ENCODE measurements at regions not wholly inside any gene's neighbourhood (a gene's known extent, or its start where the extent isn't known, plus 50 kb on each side); places are given as distances from the start of the nearest gene placed in this dataset.

- Histone ChIP-seq H3K9me3 (peaks cover 3% of the 10 kb centered on the region; the same call in 1 of the 2 replicates), H3K4me3 (no peak overlapping the region), H3K36me3 (no peaks in the 10 kb centered on the region), H3K27me3 (no peaks in the 10 kb centered on the region; the same call in 1 of the 2 replicates)
- DNase-seq, result peak; percentile 77
Measured at GRCh38 chr7:26449175-26450165, 157.8 kb downstream of the SNX10 start.

GRCh38 chr7:26451997-26452396 lies 160.3 kb downstream of the SNX10 start:
- no peak overlapping the region for H3K4me3 ChIP-seq
- H3K27me3 ChIP-seq, result no peaks in the 10 kb centered on the region
- H3K36me3 ChIP-seq, result no peaks in the 10 kb centered on the region
- DNase-seq, result no peak
- no peaks in the 10 kb centered on the region for H3K9me3 ChIP-seq

GRCh38 chr7:26454180-26454579 lies 162.5 kb downstream of the SNX10 start:
- DNase-seq, result no peak
- no peaks in the 10 kb centered on the region for H3K27me3 ChIP-seq
- H3K36me3 ChIP-seq, result no peaks in the 10 kb centered on the region
- H3K4me3 ChIP-seq, result no peak overlapping the region
- H3K9me3 ChIP-seq, result no peaks in the 10 kb centered on the region

- Histone ChIP-seq H3K4me3 (no peak overlapping the region), H3K36me3 (no peaks in the 10 kb centered on the region), H3K9me3 (no peaks in the 10 kb centered on the region), H3K27me3 (no peaks in the 10 kb centered on the region)
- DNase-seq, result no peak
Measured at GRCh38 chr7:26457696-26458327, 166.2 kb downstream of the SNX10 start.

- Histone ChIP-seq H3K4me3 (no peak overlapping the region), H3K9me3 (no peaks in the 10 kb centered on the region), H3K27me3 (no peaks in the 10 kb centered on the region), H3K36me3 (no peaks in the 10 kb centered on the region)
- DNase-seq, result no peak
Measured at GRCh38 chr7:26458466-26459145, 166.9 kb downstream of the SNX10 start.

- Histone ChIP-seq H3K9me3 (no peaks in the 10 kb centered on the region), H3K27me3 (no peaks in the 10 kb centered on the region), H3K36me3 (no peaks in the 10 kb centered on the region), H3K4me3 (no peak overlapping the region)
- DNase-seq, result no peak
Measured at GRCh38 chr7:26459540-26460193, 168.0 kb downstream of the SNX10 start.

GRCh38 chr7:26460351-26461085 lies 168.9 kb downstream of the SNX10 start:
- Histone ChIP-seq H3K27me3 (no peaks in the 10 kb centered on the region), H3K36me3 (no peaks in the 10 kb centered on the region), H3K9me3 (no peaks in the 10 kb centered on the region), H3K4me3 (no peak overlapping the region)
- no peak for DNase-seq

GRCh38 chr7:26461518-26461917 lies 169.9 kb downstream of the SNX10 start:
- no peaks in the 10 kb centered on the region for H3K36me3 ChIP-seq
- no peak overlapping the region for H3K4me3 ChIP-seq
- H3K9me3 ChIP-seq, result no peaks in the 10 kb centered on the region
- DNase-seq, result no peak
- H3K27me3 ChIP-seq, result no peaks in the 10 kb centered on the region

- Histone ChIP-seq H3K36me3 (no peaks in the 10 kb centered on the region), H3K4me3 (no peak overlapping the region), H3K27me3 (no peaks in the 10 kb centered on the region), H3K9me3 (no peaks in the 10 kb centered on the region)
- DNase-seq, result no peak
Measured at GRCh38 chr7:26466007-26466406, 174.3 kb downstream of the SNX10 start.

GRCh38 chr7:26467104-26467503 lies 175.4 kb downstream of the SNX10 start:
- Histone ChIP-seq H3K9me3 (no peaks in the 10 kb centered on the region), H3K27me3 (no peaks in the 10 kb centered on the region), H3K4me3 (no peak overlapping the region), H3K36me3 (no peaks in the 10 kb centered on the region)
- DNase-seq, result no peak

GRCh38 chr7:26467541-26467940 lies 175.9 kb downstream of the SNX10 start:
- Histone ChIP-seq H3K36me3 (no peaks in the 10 kb centered on the region), H3K4me3 (no peak overlapping the region), H3K27me3 (no peaks in the 10 kb centered on the region), H3K9me3 (no peaks in the 10 kb centered on the region)
- no peak for DNase-seq

- no peak for DNase-seq
- no peaks in the 10 kb centered on the region for H3K9me3 ChIP-seq
- no peaks in the 10 kb centered on the region for H3K36me3 ChIP-seq
- no peaks in the 10 kb centered on the region for H3K27me3 ChIP-seq
- H3K4me3 ChIP-seq, result no peak overlapping the region
Measured at GRCh38 chr7:26468625-26469024, 177.0 kb downstream of the SNX10 start.

- no peaks in the 10 kb centered on the region for H3K36me3 ChIP-seq
- H3K9me3 ChIP-seq, result no peaks in the 10 kb centered on the region
- no peak overlapping the region for H3K4me3 ChIP-seq
- DNase-seq, result no peak
- H3K27me3 ChIP-seq, result no peaks in the 10 kb centered on the region
Measured at GRCh38 chr7:26469188-26469587, 177.5 kb downstream of the SNX10 start.

GRCh38 chr7:26470691-26471090 lies 179.0 kb downstream of the SNX10 start:
- Histone ChIP-seq H3K36me3 (no peaks in the 10 kb centered on the region), H3K4me3 (no peak overlapping the region), H3K27me3 (no peaks in the 10 kb centered on the region), H3K9me3 (no peaks in the 10 kb centered on the region)
- DNase-seq, result no peak

GRCh38 chr7:26471306-26472075 lies 179.8 kb downstream of the SNX10 start:
- no peaks in the 10 kb centered on the region for H3K36me3 ChIP-seq
- no peaks in the 10 kb centered on the region for H3K9me3 ChIP-seq
- H3K27me3 ChIP-seq, result no peaks in the 10 kb centered on the region
- no peak for DNase-seq
- H3K4me3 ChIP-seq, result no peak overlapping the region

All from MG63 (cell line).